HEK293T (cell line): ENCODE measurements at regions not wholly inside any gene's neighbourhood (a gene's known extent, or its start where the extent isn't known, plus 50 kb on each side); places are given as distances from the start of the nearest gene placed in this dataset.

Source experiments
- CTCF ChIA-PET: fragments of 350-600 bp; formaldehyde crosslinking; extraction: SDS; loops from one replicate; lab custom pipeline; 2021; ENCODE audit warnings: antibody characterized with exemption, inconsistent platforms; lab: Yijun Ruan, JAX
- POLR2A ChIA-PET: fragments of 350-600 bp; formaldehyde crosslinking; extraction: SDS; loops from one replicate; lab custom pipeline; 2020; ENCODE audit warnings: antibody characterized with exemption, inconsistent platforms; lab: Yijun Ruan, JAX
- DNase-seq: peaks from one replicate; pipeline ENCODE4 v3.0.0; 2012; ENCODE audit warnings: mixed read lengths; ENCODE audit errors: extremely low spot score
- ARNT ChIP-seq: fragments of 450-650 bp; IDR thresholded peaks from 2 replicates; pipeline ENCODE4 v1.6.1; 2017; ENCODE audit warnings: mild to moderate bottlenecking
- BHLHE40 ChIP-seq: fragments of 450-650 bp; IDR thresholded peaks from 2 replicates; pipeline ENCODE4 v1.6.1; 2016; ENCODE audit warnings: mild to moderate bottlenecking, moderate library complexity, borderline replicate concordance
- CTBP1 ChIP-seq: fragments of 450-650 bp; IDR thresholded peaks from 2 replicates; pipeline ENCODE4 v1.6.1; 2016; ENCODE audit warnings: borderline replicate concordance
- ELF4 ChIP-seq: fragments of 450-650 bp; IDR thresholded peaks from 2 replicates; pipeline ENCODE4 v1.6.1; 2017; ENCODE audit warnings: antibody characterized with exemption
- FOXA1 ChIP-seq: fragments of 450-650 bp; IDR thresholded peaks from 2 replicates; pipeline ENCODE4 v1.6.1; 2016; ENCODE audit warnings: mild to moderate bottlenecking
- FOXK2 ChIP-seq: fragments of 450-650 bp; IDR thresholded peaks from 2 replicates; pipeline ENCODE4 v1.6.1; 2016; ENCODE audit warnings: mild to moderate bottlenecking
- FOXM1 ChIP-seq: fragments of 450-650 bp; IDR thresholded peaks from 2 replicates; pipeline ENCODE4 v1.6.1; 2017; ENCODE audit warnings: mild to moderate bottlenecking, borderline replicate concordance
- HDGF ChIP-seq: fragments of 450-650 bp; IDR thresholded peaks from 2 replicates; pipeline ENCODE4 v1.6.1; 2017; ENCODE audit warnings: antibody characterized with exemption, borderline replicate concordance
- L3MBTL2 ChIP-seq: fragments of 450-650 bp; conservative IDR thresholded peaks from 2 replicates; pipeline ENCODE4 v1.6.1; 2016; ENCODE audit warnings: mild to moderate bottlenecking
- LEF1 ChIP-seq: fragments of 450-650 bp; IDR thresholded peaks from 2 replicates; pipeline ENCODE4 v1.6.1; 2017; ENCODE audit warnings: mild to moderate bottlenecking, borderline replicate concordance
- NFRKB ChIP-seq: fragments of 450-650 bp; IDR thresholded peaks from 2 replicates; pipeline ENCODE4 v1.6.1; 2016; ENCODE audit warnings: mild to moderate bottlenecking, moderate library complexity
- PKNOX1 ChIP-seq: fragments of 450-650 bp; IDR thresholded peaks from 2 replicates; pipeline ENCODE4 v1.6.1; 2016
- SP1 ChIP-seq: fragments of 450-650 bp; IDR thresholded peaks from 2 replicates; pipeline ENCODE4 v1.6.1; 2017
- SUZ12 ChIP-seq: fragments of 450-650 bp; IDR thresholded peaks from 2 replicates; pipeline ENCODE4 v1.6.1; 2016; ENCODE audit warnings: mild to moderate bottlenecking
- TARDBP ChIP-seq: fragments of 450-650 bp; IDR thresholded peaks from 2 replicates; pipeline ENCODE4 v1.6.1; 2016
- ZNF384 ChIP-seq: fragments of 450-650 bp; IDR thresholded peaks from 2 replicates; pipeline ENCODE4 v1.6.1; 2016

- no peak for TF ChIP-seq BHLHE40
- no peak for TF ChIP-seq TARDBP
- no peak for TF ChIP-seq L3MBTL2
- no peak for TF ChIP-seq CTBP1
- no peak for TF ChIP-seq FOXA1
- no peak for TF ChIP-seq ZNF384
- no peak for TF ChIP-seq FOXM1
- TF ChIP-seq SUZ12 = no peak
- no peak for TF ChIP-seq SP1
- no peak for TF ChIP-seq PKNOX1
- TF ChIP-seq NFRKB = no peak
- no peak for TF ChIP-seq FOXK2
- no peak for TF ChIP-seq ELF4
- DNase-seq = no peak
- POLR2A ChIA-PET = no interaction called here
- CTCF ChIA-PET = no interaction called here
Observed at GRCh38 chr20:20979934-20980333, 126.2 kb downstream of the LINC00237 start.

- POLR2A ChIA-PET = no interaction called here
- CTCF ChIA-PET = no interaction called here
- TF ChIP-seq ELF4 (no peak), PKNOX1 (no peak), ZNF384 (no peak), BHLHE40 (no peak), SP1 (no peak), SUZ12 (no peak), TARDBP (no peak), FOXM1 (no peak), FOXK2 (no peak), LEF1 (no peak), ARNT (no peak), L3MBTL2 (no peak)
- DNase-seq = no peak
Observed at GRCh38 chr20:20977786-20978185, 128.4 kb downstream of the LINC00237 start.

GRCh38 chr20:20972490-20972889 is 133.7 kb downstream of the LINC00237 start:
- ChIA-PET POLR2A (no interaction called here), CTCF (no interaction called here)
- no peak for DNase-seq
- TF ChIP-seq ARNT = no peak
- no peak for TF ChIP-seq L3MBTL2
- TF ChIP-seq ELF4 = no peak
- TF ChIP-seq SP1 = no peak
- no peak for TF ChIP-seq HDGF
- no peak for TF ChIP-seq FOXA1
- no peak for TF ChIP-seq CTBP1
- no peak for TF ChIP-seq SUZ12
- no peak for TF ChIP-seq FOXK2
- TF ChIP-seq TARDBP = no peak
- TF ChIP-seq PKNOX1 = no peak
- no peak for TF ChIP-seq LEF1

- CTCF ChIA-PET = no interaction called here
- no peak for DNase-seq
- POLR2A ChIA-PET = no interaction called here
- TF ChIP-seq TARDBP = no peak
- TF ChIP-seq ELF4 = no peak
- TF ChIP-seq NFRKB = no peak
- TF ChIP-seq FOXK2 = no peak
- no peak for TF ChIP-seq LEF1
- no peak for TF ChIP-seq L3MBTL2
- no peak for TF ChIP-seq PKNOX1
- no peak for TF ChIP-seq BHLHE40
- TF ChIP-seq ZNF384 = no peak
- no peak for TF ChIP-seq HDGF
- TF ChIP-seq SP1 = no peak
- TF ChIP-seq ARNT = no peak
- no peak for TF ChIP-seq SUZ12
- no peak for TF ChIP-seq FOXM1
- no peak for TF ChIP-seq FOXA1
- no peak for TF ChIP-seq CTBP1
Observed at GRCh38 chr20:20971810-20972209, 134.3 kb downstream of the LINC00237 start.

GRCh38 chr20:20970841-20971240 is 135.3 kb downstream of the LINC00237 start:
- DNase-seq = no peak
- no peak for TF ChIP-seq LEF1
- TF ChIP-seq ELF4 = no peak
- no peak for TF ChIP-seq CTBP1
- no peak for TF ChIP-seq HDGF
- TF ChIP-seq TARDBP = no peak
- CTCF ChIA-PET = no interaction called here
- POLR2A ChIA-PET = no interaction called here

GRCh38 chr20:20969701-20970280 is 136.4 kb downstream of the LINC00237 start:
- CTCF ChIA-PET = interaction anchor here (0.7 kb wide), 1 partner anchor 105 kb away, joined by 3 read pairs; no protein-coding TSS in a partner anchor

More at GRCh38 chr20:20969701-20970280, 136.4 kb downstream of the LINC00237 start:
- TF ChIP-seq NFRKB = no peak
- no peak for TF ChIP-seq ZNF384
- TF ChIP-seq ELF4 = no peak
- TF ChIP-seq PKNOX1 = no peak
- TF ChIP-seq HDGF = no peak
- TF ChIP-seq ARNT = no peak
- TF ChIP-seq CTBP1 = no peak
- no peak for TF ChIP-seq FOXM1
- POLR2A ChIA-PET = no interaction called here
- DNase-seq = no peak
